HG02571 (cell line): ENCODE measurements at regions not wholly inside any gene's neighbourhood (a gene's known extent, or its start where the extent isn't known, plus 50 kb on each side); places are given as distances from the start of the nearest gene placed in this dataset.
"Not testable (repeated sequence)": the region's sequence is repeated elsewhere in the genome, so short reads cannot be mapped to it uniquely, and the experiment has no call there.

ENCODE experiments used
- ATAC-seq: cut with Tn5 transposase; IDR thresholded peaks from one replicate; pipeline ENCODE4 v1.9.1; 2021; ENCODE audit warnings: mild to moderate bottlenecking, moderate library complexity; ENCODE audit not compliant: unreplicated experiment

DNA sequence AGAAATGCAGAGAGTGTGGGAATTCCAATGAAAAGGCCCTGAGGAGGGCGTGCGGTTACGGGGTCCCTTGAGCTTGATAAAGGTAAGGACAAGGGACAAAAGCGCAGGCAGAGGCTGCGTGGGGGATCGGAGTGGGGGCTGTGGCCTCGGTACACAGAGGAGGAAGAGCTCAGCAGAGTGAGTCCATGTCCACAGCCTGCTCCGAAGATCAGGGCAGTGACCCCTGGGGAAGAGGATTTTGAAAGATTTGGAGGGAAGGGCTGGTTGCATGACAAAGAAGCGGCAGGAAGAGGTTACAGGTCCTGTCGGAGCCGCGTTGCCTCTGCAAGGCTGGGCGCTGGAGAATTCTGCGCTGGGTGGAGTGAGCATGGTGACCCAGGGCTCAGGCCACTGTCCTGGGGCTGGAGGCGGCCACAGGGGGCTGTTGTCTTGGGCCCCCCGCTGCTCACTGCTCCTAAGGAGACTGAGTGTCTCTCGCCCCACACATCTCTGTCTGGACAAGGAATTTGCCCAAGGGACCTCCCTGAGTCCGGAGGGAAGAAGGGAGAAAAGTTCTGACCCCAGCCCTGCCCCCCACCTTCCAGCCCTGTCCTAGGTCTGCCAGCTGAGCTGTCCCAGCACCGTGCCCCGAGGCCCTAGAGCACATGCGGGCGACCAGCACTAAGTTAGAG is 69.8 kb upstream of the INSIG1 start:
- ATAC-seq = no peak

DNA sequence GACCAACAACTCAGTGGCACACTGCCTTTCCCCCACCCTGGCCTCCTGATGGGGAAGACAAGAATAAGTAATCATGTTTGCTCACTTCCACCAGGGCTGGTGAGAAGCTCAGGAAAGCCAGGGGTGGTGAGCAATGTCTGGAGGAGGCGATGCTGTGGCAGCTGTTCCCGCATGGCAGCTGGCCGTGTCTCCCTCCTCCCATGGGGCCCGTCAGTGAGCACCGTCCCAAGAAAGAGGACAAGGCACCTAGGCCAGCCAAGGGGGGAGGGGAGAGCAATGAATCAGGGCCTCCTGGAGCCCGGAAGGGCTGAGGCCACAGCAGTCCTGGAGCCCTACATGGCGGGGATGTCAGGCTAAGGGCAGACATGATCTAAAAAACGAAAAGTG is 69.2 kb upstream of the INSIG1 start:
- ATAC-seq = no peak

DNA sequence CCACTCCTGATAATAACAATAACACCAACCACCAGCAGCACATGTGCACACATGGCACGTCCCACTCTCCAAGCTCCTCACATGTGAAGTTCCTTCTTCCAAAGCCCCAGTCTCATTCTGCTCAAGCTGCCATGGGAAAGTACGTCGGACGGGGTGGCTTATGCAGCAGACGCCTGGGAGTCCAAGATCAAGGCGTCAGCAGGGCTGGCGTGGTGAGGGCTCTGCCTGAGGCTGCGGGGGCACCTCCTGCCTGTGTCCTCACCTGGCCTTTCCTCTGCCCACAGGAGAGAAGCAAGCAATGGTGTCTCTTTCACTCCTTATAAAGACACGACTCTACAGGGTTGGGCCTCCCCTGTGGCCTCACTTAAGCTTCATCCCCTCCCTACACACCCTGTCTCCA is 68.8 kb upstream of the INSIG1 start:
- no peak for ATAC-seq

DNA sequence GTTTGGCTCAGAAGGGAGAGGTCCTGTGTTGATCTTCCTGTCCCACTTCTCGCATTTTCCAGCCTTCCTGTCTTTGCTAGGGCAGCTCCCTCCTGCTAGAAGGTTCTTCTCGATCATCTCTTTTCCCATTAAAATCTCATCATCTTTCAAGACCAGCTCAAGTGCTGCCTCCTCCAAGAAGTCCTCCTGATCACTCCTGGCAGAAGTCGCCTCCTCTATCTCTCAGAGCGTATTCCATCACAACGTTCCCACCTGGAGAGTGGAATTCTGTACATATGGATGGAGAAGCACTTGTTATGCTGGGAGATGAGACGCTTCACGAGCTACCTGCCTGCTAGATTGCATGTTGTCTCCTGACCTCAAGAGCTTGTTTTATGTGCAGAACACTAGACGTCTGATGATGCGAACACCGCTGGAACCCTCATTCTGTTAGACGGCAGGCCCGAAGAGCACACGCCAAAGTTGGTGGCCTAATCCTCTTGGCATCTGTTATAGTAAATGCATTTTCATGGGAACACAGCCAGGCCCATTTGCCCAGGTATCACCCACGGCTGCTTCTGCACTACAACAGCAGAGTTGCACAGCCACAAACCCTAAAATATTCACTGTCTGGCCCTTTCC is 68.0 kb upstream of the INSIG1 start:
- no peak for ATAC-seq

DNA sequence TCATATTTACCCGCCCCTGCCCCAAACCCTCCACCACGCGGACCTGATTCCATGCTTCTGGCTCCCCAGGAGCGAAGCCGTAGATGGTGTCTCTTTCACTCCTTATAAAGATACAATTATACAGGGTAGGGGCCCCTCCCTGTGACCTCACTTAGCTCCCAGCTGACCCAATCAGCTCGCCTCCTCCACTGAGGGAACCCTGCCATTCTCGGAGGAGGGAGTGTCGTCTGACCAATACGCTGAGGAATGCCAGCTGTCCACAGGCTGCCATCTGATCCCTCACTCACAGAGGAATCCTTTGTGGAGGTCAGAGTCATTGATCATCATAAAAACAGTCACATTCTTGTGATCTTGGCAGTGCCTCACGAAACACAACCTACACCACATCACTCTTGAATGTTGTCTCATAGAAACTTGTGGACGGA is 67.5 kb upstream of the INSIG1 start:
- ATAC-seq = no peak

DNA sequence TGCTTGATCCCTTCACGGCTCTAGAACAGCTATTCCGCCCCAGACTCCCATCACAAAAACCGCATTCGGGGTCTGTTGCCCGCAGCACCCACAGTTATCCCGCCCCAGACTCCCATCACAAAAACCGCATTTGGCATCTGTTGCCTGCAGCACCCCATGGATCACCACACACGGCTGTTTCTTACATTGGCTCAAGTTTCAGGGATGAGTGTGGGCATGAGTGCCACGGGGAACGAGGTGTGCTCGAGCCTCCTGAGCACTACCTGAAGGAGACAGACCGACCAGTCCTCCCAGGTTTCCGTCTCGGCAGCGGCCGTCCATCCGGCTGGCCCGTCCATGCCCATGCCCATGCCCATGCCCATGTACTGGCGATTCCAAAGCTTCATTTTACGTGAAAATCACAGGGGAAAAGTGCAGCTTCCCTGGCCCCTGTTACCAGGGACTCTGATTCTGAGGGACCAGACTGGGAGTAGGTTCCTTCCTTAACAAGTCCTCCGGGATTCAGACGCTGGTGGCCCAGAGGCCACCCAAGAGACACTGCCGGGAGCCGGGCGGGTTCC is 66.4 kb upstream of the INSIG1 start:
- ATAC-seq = no peak

DNA sequence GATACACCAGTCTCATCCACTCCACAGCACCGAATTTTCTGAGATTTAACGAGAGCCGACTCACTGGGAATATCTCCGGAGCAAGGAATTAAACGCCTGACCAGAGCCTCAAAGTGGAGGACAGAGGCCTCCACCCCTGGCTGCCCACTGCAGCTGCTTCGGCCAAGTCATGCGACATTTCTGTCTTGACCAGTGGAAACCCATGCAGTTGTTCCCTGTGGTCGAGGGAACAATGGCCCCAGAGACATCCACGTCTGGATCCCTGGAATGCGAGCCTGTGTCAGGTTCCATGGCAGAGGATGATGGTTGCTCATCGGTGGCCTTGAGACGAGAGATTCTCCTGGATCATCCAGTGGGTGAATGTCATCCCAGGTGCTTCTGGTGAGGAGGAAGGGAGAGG is 65.7 kb upstream of the INSIG1 start:
- no peak for ATAC-seq

DNA sequence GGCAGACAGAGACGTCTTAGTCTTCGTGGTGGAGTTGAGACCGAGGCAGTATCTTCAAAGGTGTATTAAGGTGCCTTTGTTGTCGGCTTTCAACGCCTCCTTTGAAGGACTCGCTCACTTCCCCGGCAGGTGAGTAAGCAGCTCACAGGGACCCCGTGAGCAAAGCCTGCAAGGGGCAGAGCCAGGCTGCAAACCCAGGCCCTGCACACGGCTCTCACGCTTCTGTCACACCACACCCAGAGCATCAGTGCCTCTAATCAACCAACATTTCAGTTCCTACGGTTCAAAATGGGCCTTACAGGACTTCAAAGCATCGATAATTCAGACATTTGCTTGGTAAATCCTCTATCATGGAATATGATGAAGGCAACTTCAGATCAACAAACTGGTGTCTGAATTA is 64.8 kb upstream of the INSIG1 start:
- no peak for ATAC-seq

DNA sequence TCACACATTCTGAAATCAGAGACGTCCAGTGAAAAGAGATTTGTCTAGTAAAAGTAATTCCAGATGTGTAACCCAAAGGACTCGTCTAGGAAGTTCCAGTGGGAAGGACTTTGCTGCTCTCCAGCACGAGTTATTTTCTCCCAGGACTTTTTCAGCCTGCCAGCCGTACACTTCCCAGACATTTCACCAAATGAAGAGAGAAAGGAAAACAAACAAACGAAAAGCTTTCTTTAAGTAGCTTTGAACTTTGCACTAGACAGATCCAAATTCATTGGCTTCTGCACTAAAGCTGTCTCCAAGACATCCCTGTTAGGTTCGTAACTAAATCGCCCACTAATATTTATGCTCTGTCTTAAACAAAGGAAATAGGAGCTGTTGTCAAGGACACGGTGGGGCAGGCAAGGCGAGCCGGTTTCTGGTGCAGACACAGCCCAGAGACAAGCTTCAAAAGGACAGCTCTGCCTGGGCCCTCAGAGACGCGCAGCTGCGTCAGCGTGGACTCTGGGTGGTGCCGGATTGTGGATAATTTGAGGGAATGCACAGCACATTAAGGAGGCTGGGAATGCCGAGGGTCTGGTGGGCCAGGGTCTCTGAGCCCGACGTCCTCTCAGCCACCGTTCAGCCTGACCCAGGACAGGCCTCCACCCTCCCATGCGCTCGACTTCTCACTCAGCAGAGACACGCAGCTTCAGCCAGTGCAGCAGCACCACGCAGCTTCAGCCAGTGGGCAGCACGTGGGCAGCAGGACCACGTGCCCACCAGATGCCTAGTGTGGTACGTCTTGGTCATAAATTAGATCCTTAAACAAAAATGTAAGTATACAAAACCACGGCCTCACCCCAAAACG is 64.1 kb upstream of the INSIG1 start:
- no peak for ATAC-seq

DNA sequence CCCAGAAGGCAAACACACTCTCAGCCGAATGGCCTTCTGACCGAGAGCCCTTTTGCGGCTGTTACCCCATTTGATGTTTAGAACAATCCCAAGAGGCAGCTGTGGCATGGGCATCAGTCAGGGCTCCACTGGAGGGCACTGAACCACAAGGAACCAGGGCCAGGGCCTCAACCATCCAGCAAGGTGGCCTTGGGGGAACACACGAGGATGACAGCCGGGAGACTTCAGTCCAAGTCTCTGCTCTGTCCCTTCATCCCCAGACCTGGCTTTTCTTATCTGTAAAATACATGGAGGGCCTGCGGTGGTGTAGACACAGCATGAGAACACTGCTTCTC is 63.6 kb upstream of the INSIG1 start:
- no peak for ATAC-seq

DNA sequence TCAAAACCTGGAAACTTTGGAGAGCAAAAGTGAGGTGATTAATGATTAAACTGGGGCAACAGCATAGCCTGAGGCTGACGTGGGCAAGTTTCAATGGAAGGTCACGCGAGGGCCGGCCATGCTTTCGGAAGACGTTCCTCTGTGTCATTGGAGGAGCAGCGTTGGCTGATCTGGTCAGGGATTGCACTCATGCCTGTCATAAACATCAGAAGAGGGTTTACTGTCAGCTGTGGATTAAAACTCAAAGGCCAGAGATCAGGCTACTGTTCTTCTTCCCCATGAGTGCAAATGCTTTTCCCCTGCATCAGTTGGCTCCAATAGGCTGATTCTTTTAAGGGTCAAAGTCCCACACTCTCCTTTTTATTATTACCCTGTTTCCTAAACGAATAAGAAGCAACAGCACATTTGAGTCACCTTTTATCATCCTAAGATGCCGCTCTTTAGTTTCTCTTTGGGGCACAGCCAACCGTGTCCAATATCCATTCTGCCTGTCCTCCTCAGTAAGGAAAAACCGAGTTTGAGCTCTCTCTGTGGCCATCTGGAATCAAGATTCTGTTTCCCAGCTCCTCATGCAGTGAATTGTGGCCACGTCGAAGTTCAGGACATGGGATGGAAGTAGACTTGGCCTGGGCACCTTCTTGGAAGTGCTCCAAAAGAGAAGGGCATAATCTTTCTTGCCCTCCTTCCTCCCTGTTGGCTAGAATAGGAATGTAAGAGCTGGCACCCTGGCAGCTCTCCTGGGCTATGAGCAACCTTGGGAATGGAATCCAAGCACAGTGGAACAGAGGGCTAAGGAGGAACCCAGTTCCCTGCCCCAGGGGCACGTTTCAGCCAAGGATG is 62.5 kb upstream of the INSIG1 start:
- no peak for ATAC-seq

DNA sequence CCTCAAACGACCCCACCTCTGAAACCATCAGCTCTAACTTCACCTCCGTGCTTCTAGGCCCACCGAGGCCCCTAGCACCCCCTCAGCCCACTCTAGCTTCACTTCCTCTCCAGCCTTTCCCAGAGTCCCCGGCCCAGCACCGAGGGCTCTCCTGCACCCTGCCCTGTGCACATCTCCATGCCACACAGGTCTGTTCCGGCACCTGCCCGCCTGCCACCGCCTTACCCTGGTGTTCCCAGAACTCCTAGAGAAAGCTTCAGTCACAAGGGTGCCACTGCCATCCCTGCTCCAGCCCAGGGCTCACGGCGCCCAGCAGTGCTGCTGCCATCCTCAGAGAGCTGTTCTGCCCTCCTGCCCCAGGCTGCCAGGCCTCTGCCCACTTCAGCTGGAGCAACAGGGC is 61.3 kb upstream of the INSIG1 start:
- ATAC-seq = no peak

DNA sequence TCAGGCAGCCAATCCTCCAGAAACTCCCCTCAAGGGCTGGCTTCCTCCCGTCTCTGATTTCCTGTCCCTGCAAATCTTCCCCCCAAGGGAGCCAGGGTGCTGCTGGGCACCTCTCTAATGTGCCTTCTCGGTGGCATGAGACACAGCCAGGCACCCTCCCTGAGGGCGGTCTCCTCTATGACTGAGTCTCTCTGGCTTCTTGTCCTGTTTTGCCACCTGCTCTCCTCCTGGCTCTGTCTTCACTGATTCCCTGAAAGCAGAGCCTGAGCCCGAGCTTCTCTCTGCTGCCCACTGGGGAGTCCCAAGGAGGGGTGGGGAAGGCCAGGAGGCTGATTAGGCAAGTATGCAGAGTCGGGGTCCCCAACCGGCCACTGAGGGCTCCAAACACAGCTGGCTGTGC is 60.4 kb upstream of the INSIG1 start:
- ATAC-seq = no peak

DNA sequence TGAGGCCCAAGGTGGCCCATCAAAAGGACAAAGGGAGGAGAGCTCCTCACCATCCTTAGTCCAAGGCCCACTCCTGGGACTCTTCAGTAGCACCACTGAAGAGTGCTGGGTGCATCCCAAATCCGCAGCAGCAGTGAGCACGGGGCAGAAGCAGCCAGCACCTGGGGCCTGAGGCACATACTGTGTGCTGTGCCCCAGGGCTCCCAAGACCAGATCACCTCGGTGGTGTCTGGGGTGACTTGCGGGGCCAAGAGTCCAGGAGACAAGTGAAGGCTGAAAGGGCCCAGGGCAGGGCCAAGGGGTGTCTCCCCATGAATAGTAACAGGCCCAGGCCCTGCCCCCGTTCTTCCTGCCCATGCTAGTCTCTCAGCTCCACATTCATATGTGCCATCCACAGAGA is 59.9 kb upstream of the INSIG1 start:
- ATAC-seq = no peak

DNA sequence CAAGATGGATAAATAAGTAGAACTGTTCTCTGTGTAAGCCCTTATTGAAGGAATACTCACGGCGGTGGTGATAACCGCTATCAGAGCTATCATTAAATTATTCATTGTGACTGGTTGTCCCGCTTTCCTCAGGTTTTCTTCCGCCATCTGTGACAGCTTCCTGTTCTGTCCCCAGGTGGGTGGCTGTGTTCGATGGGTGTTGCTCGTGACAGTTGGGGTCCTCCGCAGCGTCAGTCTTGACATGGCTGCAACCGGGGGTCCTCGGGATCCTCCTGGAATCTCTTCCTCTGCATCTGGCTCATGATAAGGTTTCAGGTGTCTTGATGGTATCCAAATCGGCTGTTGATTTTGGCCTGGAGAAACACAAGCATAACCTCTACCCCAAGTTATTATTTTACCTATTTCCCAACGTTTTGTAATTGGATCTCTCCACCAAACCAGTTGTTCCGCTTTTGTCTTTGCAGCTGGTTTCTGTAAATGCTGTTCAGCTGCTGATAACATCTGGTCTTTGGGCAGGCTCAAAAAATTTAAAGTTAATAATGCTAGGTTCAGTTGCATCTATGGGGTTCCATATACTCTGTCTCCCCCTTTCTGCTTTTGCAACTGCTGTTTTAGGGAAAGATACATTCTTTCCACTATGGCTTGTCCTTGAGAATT is 58.1 kb upstream of the INSIG1 start:
- not testable (repeated sequence) for ATAC-seq

DNA sequence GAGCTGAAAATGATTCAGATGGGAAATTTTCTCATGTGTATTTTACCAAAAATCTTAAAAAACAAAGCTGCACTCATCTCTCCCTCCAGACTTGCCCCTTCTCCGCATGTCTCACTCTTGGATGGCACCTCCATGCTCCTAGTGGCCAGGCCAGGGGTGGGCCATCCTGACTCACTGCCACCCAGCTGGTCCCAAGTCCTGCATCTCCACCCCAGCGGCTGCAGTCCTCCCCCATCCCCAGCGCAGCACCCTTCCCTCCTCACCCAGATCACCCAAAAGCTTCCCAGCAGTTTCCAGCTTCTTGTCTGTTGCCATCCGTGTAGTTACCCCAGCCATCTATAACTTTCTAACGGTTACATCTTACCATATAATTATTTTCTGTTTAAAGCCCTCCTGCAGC is 53.0 kb upstream of the INSIG1 start:
- no peak for ATAC-seq

DNA sequence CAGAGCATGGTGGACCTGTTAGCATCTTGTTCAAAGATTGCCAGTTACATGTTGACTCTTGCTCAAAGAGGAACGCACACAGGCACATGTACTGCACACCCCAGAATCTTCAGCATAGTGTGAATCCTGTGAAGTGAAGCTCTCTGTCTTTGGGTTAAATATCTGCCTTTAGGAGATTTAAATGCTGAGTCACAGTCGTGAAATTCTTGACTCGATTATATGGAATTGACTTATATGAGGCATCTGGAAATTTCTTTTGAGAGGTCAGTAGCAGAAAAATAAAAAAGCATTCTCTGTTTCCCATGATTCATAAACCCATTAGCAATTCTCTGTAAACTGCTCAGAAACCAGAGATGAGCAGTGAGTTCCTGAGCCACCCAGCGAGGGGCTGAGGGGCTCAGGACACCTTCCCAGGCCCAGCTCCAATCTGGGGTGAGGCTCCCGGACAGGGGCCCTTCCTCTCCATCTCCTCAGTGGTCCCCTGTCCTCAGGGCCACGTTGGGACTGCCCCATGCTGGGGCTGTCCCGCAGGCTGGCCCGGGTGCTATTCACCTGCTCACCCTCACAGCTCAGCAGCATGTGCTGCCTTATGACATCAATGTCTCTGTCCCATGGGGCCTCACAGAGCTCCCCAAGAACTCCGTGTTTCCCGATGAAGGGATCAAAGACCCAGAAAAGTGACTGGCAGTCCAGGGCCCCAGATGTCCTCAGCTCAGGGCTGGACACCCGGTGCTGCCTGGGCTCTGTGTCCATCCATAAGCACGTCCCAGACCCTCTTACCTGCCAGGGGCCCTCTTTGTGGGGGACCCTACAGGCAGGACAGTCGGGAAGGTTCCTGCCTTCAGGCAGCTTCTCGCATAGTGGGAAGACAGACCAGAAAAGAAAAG is 50.0 kb upstream of the INSIG1 start:
- no peak for ATAC-seq
